ENCODE measurements at regions not wholly inside any gene's neighbourhood (a gene's known extent, or its start where the extent isn't known, plus 50 kb on each side); places are given as distances from the start of the nearest gene placed in this dataset.

- no peak for TF ChIP-seq USF1 (IDR thresholded peaks at IDR 0.05; ENCODE audit: borderline replicate concordance, low read depth)
- no peak for TF ChIP-seq RXRA (IDR thresholded peaks at IDR 0.05; ENCODE audit: borderline replicate concordance, low read depth)
- no peak for TF ChIP-seq SMC3 (IDR thresholded peaks at IDR 0.05; ENCODE audit: low read depth, low read length)
- TF ChIP-seq USF2 (IDR thresholded peaks at IDR 0.05; ENCODE audit: borderline replicate concordance, low read depth, low read length), result no peak
Observed at GRCh38 chr16:48997946-48998345, 283.7 kb downstream of the CBLN1 start (continued).

GRCh38 chr16:48997081-48997615 lies 284.5 kb downstream of the CBLN1 start:
- Histone ChIP-seq H3K9ac (no peak overlapping the region), H3F3A (replicated peaks; ENCODE audit: insufficient read depth) (no peaks in the 10 kb centered on the region), H3K9me2 (no peaks in the 10 kb centered on the region), H2AFZ (ENCODE audit: low read depth) (no peak overlapping the region), H3K4me2 (no peak overlapping the region), H4K20me1 (ENCODE audit: insufficient read depth) (no peaks in the 10 kb centered on the region), H3K36me3 (replicated peaks in 1 of 2; ENCODE audit: control insufficient read depth in 1 of 2, insufficient read depth in 2 of 2, low read length in 1 of 2) (no peaks in the 10 kb centered on the region), H3K27me3 (ENCODE audit: insufficient read depth) (peaks cover 4% of the 10 kb centered on the region; the same call in 1 of the 2 replicates), H3K9me3 (no peaks in the 10 kb centered on the region), H3K27ac (ENCODE audit: low read depth in 2 of 2, low read length in 1 of 2) (no peak overlapping the region), H3K79me2 (ENCODE audit: insufficient read depth) (no peaks in the 10 kb centered on the region), H3K4me1 (ENCODE audit: control insufficient read depth in 1 of 2, insufficient read depth in 2 of 2, low read depth in 1 of 2, low read length in 1 of 2) (peaks cover 0 to 3% of the 10 kb centered on the region in 2 experiments; a peak in 1 of 4 replicates), H3K4me3 (ENCODE audit: low read depth in 2 of 2, low read length in 1 of 2) (no peak overlapping the region)
- DNase-seq, result no peak
- WGBS (ENCODE audit: low lambda C conversion rate), result 22% methylated on average over 7 of the region's 8 CpGs
- no peak for TF ChIP-seq USF2 (IDR thresholded peaks at IDR 0.05; ENCODE audit: borderline replicate concordance, low read depth, low read length)
- TF ChIP-seq USF1 (IDR thresholded peaks at IDR 0.05; ENCODE audit: borderline replicate concordance, low read depth), result no peak
- TF ChIP-seq RAD21 (IDR thresholded peaks at IDR 0.05; ENCODE audit: low read length), result no peak
- TF ChIP-seq RFX5 (IDR thresholded peaks at IDR 0.05; ENCODE audit: low read length), result no peak
- TF ChIP-seq YY1 (IDR thresholded peaks at IDR 0.05; ENCODE audit: low read depth), result no peak
- TF ChIP-seq FOSL2 (IDR thresholded peaks at IDR 0.05; ENCODE audit: borderline replicate concordance, low read depth), result no peak
- no peak for TF ChIP-seq NFIC (IDR thresholded peaks at IDR 0.05; ENCODE audit: borderline replicate concordance)
- TF ChIP-seq SIN3A (IDR thresholded peaks at IDR 0.05; ENCODE audit: borderline replicate concordance, low read depth, low read length), result no peak
- POLR2A ChIA-PET, result no interaction called here
- CTCF ChIA-PET, result no interaction called here

GRCh38 chr16:48978501-48978900 lies 303.1 kb downstream of the CBLN1 start:
- H3K4me3 ChIP-seq (ENCODE audit: low read depth in 2 of 2, low read length in 1 of 2), result no peak overlapping the region
- H3K4me2 ChIP-seq, result no peak overlapping the region
- no peaks in the 10 kb centered on the region for H3K9me2 ChIP-seq
- no peaks in the 10 kb centered on the region for H3F3A ChIP-seq (replicated peaks; ENCODE audit: insufficient read depth)
- H4K20me1 ChIP-seq (ENCODE audit: insufficient read depth), result no peaks in the 10 kb centered on the region
- no peaks in the 10 kb centered on the region for H3K4me1 ChIP-seq (ENCODE audit: control insufficient read depth in 1 of 2, insufficient read depth in 2 of 2, low read depth in 1 of 2, low read length in 1 of 2)
- TF ChIP-seq GABPA (IDR thresholded peaks at IDR 0.05; ENCODE audit: low read depth), result no peak
- TF ChIP-seq SIN3A (IDR thresholded peaks at IDR 0.05; ENCODE audit: borderline replicate concordance, low read depth, low read length), result no peak
- no peak for TF ChIP-seq YY1 (IDR thresholded peaks at IDR 0.05; ENCODE audit: low read depth)
- no peak for TF ChIP-seq NRF1 (IDR thresholded peaks at IDR 0.05; ENCODE audit: low read depth, low read length)
- TF ChIP-seq RXRA (IDR thresholded peaks at IDR 0.05; ENCODE audit: borderline replicate concordance, low read depth), result no peak
- TF ChIP-seq RAD21 (IDR thresholded peaks at IDR 0.05; ENCODE audit: low read length), result no peak
- no peak for TF ChIP-seq NFIC (IDR thresholded peaks at IDR 0.05; ENCODE audit: borderline replicate concordance)
- TF ChIP-seq FOSL2 (IDR thresholded peaks at IDR 0.05; ENCODE audit: borderline replicate concordance, low read depth), result no peak
- TF ChIP-seq SMC3 (IDR thresholded peaks at IDR 0.05; ENCODE audit: low read depth, low read length), result no peak
- TF ChIP-seq PBX3 (IDR thresholded peaks at IDR 0.05), result no peak
- TF ChIP-seq USF2 (IDR thresholded peaks at IDR 0.05; ENCODE audit: borderline replicate concordance, low read depth, low read length), result no peak
- H3K36me3 ChIP-seq (replicated peaks in 1 of 2; ENCODE audit: control insufficient read depth in 1 of 2, insufficient read depth in 2 of 2, low read length in 1 of 2), result no peaks in the 10 kb centered on the region
- H2AFZ ChIP-seq (ENCODE audit: low read depth), result no peak overlapping the region
- no peak for DNase-seq
- no peaks in the 10 kb centered on the region for H3K9me3 ChIP-seq
- H3K27ac ChIP-seq (ENCODE audit: low read depth in 2 of 2, low read length in 1 of 2), result no peak overlapping the region
- H3K79me2 ChIP-seq (ENCODE audit: insufficient read depth), result no peaks in the 10 kb centered on the region
- 7% methylated on average over 2 of the region's 2 CpGs for WGBS (ENCODE audit: low lambda C conversion rate)
- H3K9ac ChIP-seq, result no peak overlapping the region
- ChIA-PET CTCF (interaction anchor here (1.1 kb wide), 1 partner anchor 35 kb away, joined by 3 read pairs; no protein-coding TSS in a partner anchor), POLR2A (no interaction called here)
- no peaks in the 10 kb centered on the region for H3K27me3 ChIP-seq (ENCODE audit: insufficient read depth)
